Endothelial cell of umbilical vein (primary cell): ENCODE measurements at regions not wholly inside any gene's neighbourhood (a gene's known extent, or its start where the extent isn't known, plus 50 kb on each side); places are given as distances from the start of the nearest gene placed in this dataset.

Source experiments
- BruUV-seq: library from RNA; stranded (reverse); fragments of 400-500 nt; replicated peaks from 2 replicates; lab custom pipeline; 2021; lab: Mats Ljungman, UMichigan
- CTCF ChIA-PET: fragments of 300-600, 350-600 bp; sonication (Branson Sonifier 250); formaldehyde crosslinking; loops from one replicate; lab custom pipeline; 2021; ENCODE audit warnings: antibody characterized with exemption, inconsistent platforms; lab: Charles Lee
- POLR2A ChIA-PET: fragments of 300-600, 350-600 bp; sonication (Branson Sonifier 250); formaldehyde crosslinking; loops from one replicate; lab custom pipeline; 2021; ENCODE audit warnings: antibody characterized with exemption, inconsistent platforms; lab: Charles Lee
- DNase-seq: peaks from one replicate; pipeline ENCODE4 v3.0.0-alpha.2; 2011; ENCODE audit warnings: low read depth, low spot score
- FAIRE-seq: peaks from 2 replicates; lab custom pipeline; 2011; peaks lifted over from hg19 to GRCh38; lab: Jason Lieb, UNC
- H2AFZ ChIP-seq: 2 replicates; pipeline ENCODE4 v1.6.0; 2012; ENCODE audit warnings: low read depth, low read length, control low read depth, inconsistent platforms
- H3K27ac ChIP-seq: 2 replicates; pipeline ENCODE4 v1.5.1; 2011; ENCODE audit warnings: low read depth, mild to moderate bottlenecking, control low read depth, low read length, moderate library complexity; ENCODE audit not compliant: insufficient read depth
- H3K27me3 ChIP-seq, 2 experiments: 2 replicates each; pipeline versions ENCODE4 v1.6.0 to v1.6.1; 2011; ENCODE audit warnings: low read length in 2 of 2, mixed read lengths in 1 of 2; ENCODE audit not compliant: control insufficient read depth in 2 of 2, insufficient read depth in 2 of 2
- H3K36me3 ChIP-seq, 2 experiments: 2 replicates in 1 of 2; 3 replicates in 1 of 2; pipeline ENCODE4 v1.5.1; 2011; ENCODE audit warnings: low read length in 2 of 2, mild to moderate bottlenecking in 1 of 2, moderate library complexity in 1 of 2; ENCODE audit not compliant: control insufficient read depth in 2 of 2, insufficient read depth in 2 of 2; ENCODE audit errors: extremely low read depth in 1 of 2
- H3K4me1 ChIP-seq: 3 replicates; pipeline ENCODE4 v1.5.1; 2011; ENCODE audit warnings: mild to moderate bottlenecking, low read length; ENCODE audit not compliant: control insufficient read depth, insufficient read depth; ENCODE audit errors: extremely low read depth
- H3K4me2 ChIP-seq: 2 replicates; pipeline ENCODE4 v1.6.1; 2011; ENCODE audit warnings: low read length, control low read depth, mixed read lengths; ENCODE audit not compliant: insufficient read depth
- H3K4me3 ChIP-seq, 3 experiments: fragments of 200-600 bp in 1 of 3; sonication (generic), shearing (Covaris generic) in 1 of 3; replicated peaks in 1 of 3; 2 replicates each; pipeline ENCODE4 v1.5.1; 2011 to 2016; ENCODE audit warnings: control low read depth in 3 of 3, low read length in 3 of 3, mild to moderate bottlenecking in 2 of 3, inconsistent platforms in 1 of 3, low read depth in 1 of 3, moderate library complexity in 1 of 3; ENCODE audit not compliant: insufficient read depth in 1 of 3
- H3K79me2 ChIP-seq: 2 replicates; pipeline ENCODE4 v1.6.0; 2012; ENCODE audit warnings: low read length, inconsistent platforms; ENCODE audit not compliant: control insufficient read depth, insufficient read depth
- H3K9ac ChIP-seq: replicated peaks from 2 replicates; pipeline ENCODE3; 2011; ENCODE audit warnings: low read length, control low read depth; ENCODE audit not compliant: insufficient read depth; ENCODE audit errors: extremely low read depth
- H3K9me1 ChIP-seq: replicated peaks from 3 replicates; pipeline ENCODE4 v1.6.0; 2011; ENCODE audit warnings: mild to moderate bottlenecking, low read length; ENCODE audit not compliant: control insufficient read depth, insufficient read depth; ENCODE audit errors: extremely low read depth
- H3K9me3 ChIP-seq: replicated peaks from 2 replicates; pipeline ENCODE4 v1.5.1; 2012; ENCODE audit warnings: low read length, inconsistent platforms; ENCODE audit not compliant: control insufficient read depth, insufficient read depth
- H4K20me1 ChIP-seq: replicated peaks from 2 replicates; pipeline ENCODE3; 2011; ENCODE audit warnings: mild to moderate bottlenecking, low read length; ENCODE audit not compliant: control insufficient read depth, insufficient read depth; ENCODE audit errors: extremely low read depth
- CTCF ChIP-seq, 2 donors: IDR thresholded peaks; 1 replicate in 1 of 2; 2 replicates in 1 of 2; pipeline ENCODE4 v1.5.1; 2011; ENCODE audit warnings: low read length in 2 of 2, mild to moderate bottlenecking in 2 of 2, moderate library complexity in 2 of 2, control low read depth in 1 of 2, inconsistent platforms in 1 of 2, low read depth in 1 of 2; ENCODE audit not compliant: insufficient read depth in 1 of 2; ENCODE audit errors: extremely low read depth in 1 of 2
- EZH2 ChIP-seq: IDR thresholded peaks from 2 replicates; pipeline ENCODE4 v1.6.1; 2012; ENCODE audit warnings: borderline replicate concordance, low read depth, mild to moderate bottlenecking, moderate library complexity, low read length, inconsistent platforms; ENCODE audit not compliant: severe bottlenecking
- FOS ChIP-seq: IDR thresholded peaks from 2 replicates; pipeline ENCODE4 v1.6.1; 2011; ENCODE audit warnings: mild to moderate bottlenecking, low read length, moderate library complexity, borderline replicate concordance; ENCODE audit not compliant: insufficient read depth
- GATA2 ChIP-seq: IDR thresholded peaks from 2 replicates; pipeline ENCODE4 v1.7.0; 2011; ENCODE audit warnings: low read depth, mild to moderate bottlenecking, moderate library complexity, mixed read lengths, low read length; ENCODE audit not compliant: insufficient read length, insufficient read depth
- JUN ChIP-seq: IDR thresholded peaks from 2 replicates; pipeline ENCODE4 v1.6.1; 2011; ENCODE audit warnings: borderline replicate concordance, low read depth; ENCODE audit not compliant: insufficient read length, insufficient read depth
- MAX ChIP-seq: IDR thresholded peaks from 2 replicates; pipeline ENCODE4 v1.6.1; 2011; ENCODE audit not compliant: insufficient read depth, insufficient read length
- MYC ChIP-seq: IDR thresholded peaks from one replicate; pipeline ENCODE4 v1.6.1; 2011; ENCODE audit warnings: mild to moderate bottlenecking, low read depth, low read length
- POLR2A ChIP-seq: IDR thresholded peaks from 2 replicates; pipeline ENCODE4 v1.6.1; 2012; ENCODE audit warnings: low read depth, mild to moderate bottlenecking, control low read depth, low read length
- POLR2AphosphoS5 ChIP-seq: IDR thresholded peaks from 2 replicates; pipeline ENCODE4 v1.6.1; 2012; ENCODE audit warnings: low read depth, mild to moderate bottlenecking, control low read depth, low read length, moderate library complexity; ENCODE audit not compliant: insufficient read depth
- dilution Hi-C: fragments of 300-500 bp; cut with MboI; formaldehyde crosslinking; loops from one replicate; pipeline ENCODE4 v1.15.0; 2019; ENCODE audit warnings: low sequenced_read_pairs; ENCODE audit not compliant: extremely low pct_ligation_motif_present
- intact Hi-C: fragments of 100-400 bp; cut with micrococcal nuclease; formaldehyde crosslinking; loops from one replicate; pipeline ENCODE4 v1.10.0; 2022

GRCh38 chr1:223460566-223461189, 67.5 kb downstream of the CCDC185 start:
- dilution Hi-C loops = no loop called here

GRCh38 chr1:223462047-223462630, 68.9 kb downstream of the CCDC185 start:
- Histone ChIP-seq H3K27ac (no peak overlapping the region), H3K4me3 (no peak overlapping the region), H3K27me3 (no peaks in the 10 kb centered on the region), H3K9me3 (no peaks in the 10 kb centered on the region), H3K9me1 (no peaks in the 10 kb centered on the region), H4K20me1 (no peaks in the 10 kb centered on the region), H3K36me3 (no peaks in the 10 kb centered on the region), H3K4me2 (no peak overlapping the region), H2AFZ (no peak overlapping the region), H3K9ac (no peak overlapping the region), H3K79me2 (no peaks in the 10 kb centered on the region), H3K4me1 (no peaks in the 10 kb centered on the region)
- no peak for DNase-seq
- POLR2A ChIA-PET = no interaction called here
- FAIRE-seq = no peak
- dilution Hi-C loops (no loop called here), intact Hi-C loops (no loop called here)
- no peak for TF ChIP-seq POLR2A
- TF ChIP-seq JUN = no peak
- TF ChIP-seq POLR2AphosphoS5 = no peak
- TF ChIP-seq FOS = no peak
- no peak for TF ChIP-seq CTCF (IDR thresholded peaks at IDR 0.05; ENCODE audit: extremely low read depth in 1 of 2, insufficient read depth in 1 of 2, low read depth in 1 of 2, low read length in 2 of 2)
- no peak for TF ChIP-seq EZH2
- TF ChIP-seq GATA2 = no peak
- TF ChIP-seq MAX = no peak
- no peak for TF ChIP-seq MYC
- CTCF ChIA-PET = no interaction called here
- no TSS peak for BruUV-seq

More at GRCh38 chr1:223460566-223461189, 67.5 kb downstream of the CCDC185 start:
- no peak for TF ChIP-seq MAX
- H3K79me2 ChIP-seq = no peaks in the 10 kb centered on the region
- H3K9me3 ChIP-seq = no peaks in the 10 kb centered on the region
- DNase-seq (no peak), FAIRE-seq (no peak)
- no peaks in the 10 kb centered on the region for H3K9me1 ChIP-seq
- no peak overlapping the region for H3K4me2 ChIP-seq
- ChIA-PET CTCF (no interaction called here), POLR2A (no interaction called here)
- H3K36me3 ChIP-seq = no peaks in the 10 kb centered on the region
- BruUV-seq = no TSS peak
- no peaks in the 10 kb centered on the region for H3K27me3 ChIP-seq
- intact Hi-C loops = no loop called here
- H3K4me3 ChIP-seq = no peak overlapping the region
- no peak overlapping the region for H3K9ac ChIP-seq
- no peaks in the 10 kb centered on the region for H4K20me1 ChIP-seq
- H3K27ac ChIP-seq = no peak overlapping the region
- no peak overlapping the region for H2AFZ ChIP-seq
- no peaks in the 10 kb centered on the region for H3K4me1 ChIP-seq
